ENCODE measurements at regions not wholly inside any gene's neighbourhood (a gene's known extent, or its start where the extent isn't known, plus 50 kb on each side); places are given as distances from the start of the nearest gene placed in this dataset.

DNA sequence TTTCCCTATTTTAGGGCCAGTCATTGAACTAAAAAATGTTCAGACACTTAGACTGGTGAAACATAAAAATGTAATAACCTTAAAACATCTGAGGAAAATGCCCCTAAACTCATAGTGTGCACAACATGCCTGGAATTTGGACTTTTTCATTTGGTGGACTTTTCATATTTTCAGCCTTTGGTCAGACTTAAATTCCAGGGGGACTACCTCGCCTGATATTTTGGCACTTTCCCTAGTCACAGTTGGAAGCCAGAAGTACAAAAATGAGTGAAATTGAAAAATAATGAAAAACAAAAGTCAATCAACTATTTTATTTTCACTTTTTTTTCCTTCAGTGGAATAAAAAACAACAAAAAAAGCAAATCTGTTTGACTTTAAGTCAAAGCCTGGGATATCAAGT, 256.2 kb downstream of the ACTL7B start:
- DNase-seq: no peak

DNA sequence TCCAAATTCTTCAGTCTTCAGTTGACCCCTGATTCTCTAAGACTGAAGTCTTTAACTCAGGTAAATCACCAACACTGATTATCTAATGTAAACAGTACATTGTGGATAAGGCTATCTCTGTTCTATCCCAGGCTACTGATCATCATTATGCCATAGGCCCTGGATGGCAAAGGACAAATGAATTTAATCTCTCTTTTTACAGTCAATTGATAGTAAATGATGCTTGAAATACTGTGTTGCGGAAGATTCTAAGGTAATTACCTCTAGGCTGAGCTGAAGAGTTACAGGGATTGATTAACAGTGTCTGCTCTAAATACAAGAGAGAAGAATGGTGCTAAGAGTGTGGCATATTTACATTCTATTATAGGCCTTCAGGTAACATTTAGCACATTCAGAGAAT, 264.7 kb downstream of the ACTL7B start:
- no peak for DNase-seq

DNA sequence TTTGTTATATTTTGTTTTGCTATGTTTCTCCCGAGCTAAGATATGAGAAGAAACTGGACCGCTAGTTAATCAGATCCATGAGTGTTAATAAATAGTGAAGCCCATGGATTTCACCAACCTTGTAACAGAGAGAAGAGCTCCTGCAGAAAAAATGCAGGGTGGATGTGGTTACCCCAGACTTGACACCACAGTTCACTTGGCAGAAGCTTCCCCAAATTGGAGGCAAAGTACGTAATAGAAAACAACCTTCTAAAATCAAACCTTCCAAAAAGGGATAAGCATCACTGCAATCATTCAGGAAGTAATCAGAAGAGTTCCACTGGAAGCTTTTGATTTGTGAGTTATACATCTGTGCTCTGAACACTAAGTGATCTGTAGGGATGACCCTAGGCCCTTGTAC, 267.5 kb downstream of the ACTL7B start:
- no peak for DNase-seq

DNA sequence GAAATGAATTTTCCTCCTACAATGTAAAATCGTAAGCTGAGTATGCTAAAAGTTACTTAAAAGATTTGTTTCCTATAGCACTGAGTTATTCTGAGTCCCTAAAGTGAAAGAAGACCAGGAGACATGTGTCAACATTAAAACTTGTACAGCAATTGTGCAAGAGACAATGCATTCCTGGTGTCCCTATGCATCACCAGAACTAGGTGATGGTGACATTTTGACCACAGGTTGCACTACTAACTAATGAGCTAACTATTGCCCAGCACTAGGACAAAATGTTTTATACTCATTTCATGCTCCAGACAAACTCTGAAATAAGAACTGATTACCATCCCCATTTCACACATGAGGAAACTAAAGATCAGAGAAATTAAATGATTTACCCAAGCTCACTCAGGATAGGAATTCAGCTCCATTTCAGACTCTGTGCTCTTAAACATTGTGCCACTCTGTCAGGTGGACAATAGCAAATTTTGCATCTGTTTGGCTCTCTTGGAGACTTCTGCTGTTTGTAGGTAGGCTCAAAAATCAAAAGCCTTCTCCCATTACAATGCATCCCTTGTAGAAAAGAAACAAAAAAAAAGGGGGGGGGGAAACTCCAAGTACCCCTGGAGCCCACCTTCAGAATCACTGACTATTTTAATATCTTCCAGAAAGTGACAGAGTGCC, 269.2 kb downstream of the ACTL7B start:
- DNase-seq: no peak

DNA sequence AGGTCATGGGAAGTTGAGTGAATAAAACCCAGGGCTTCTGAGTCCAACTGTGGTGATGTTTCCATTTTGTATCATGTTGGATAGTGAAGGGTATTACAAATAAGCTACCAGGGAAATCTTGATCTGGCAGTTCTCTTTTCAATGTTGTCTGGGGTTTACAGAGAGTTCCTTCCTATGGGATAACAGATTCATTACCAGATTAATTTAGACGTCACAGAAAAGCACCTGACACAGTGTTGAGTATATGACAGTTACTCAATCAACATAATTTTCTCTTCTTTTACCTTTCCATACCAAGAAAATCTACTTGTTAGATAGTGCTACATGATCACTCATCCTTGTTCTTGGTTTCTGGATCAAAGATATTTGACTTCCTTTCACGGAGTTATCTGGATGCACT, 270.9 kb downstream of the ACTL7B start:
- no peak for DNase-seq

DNA sequence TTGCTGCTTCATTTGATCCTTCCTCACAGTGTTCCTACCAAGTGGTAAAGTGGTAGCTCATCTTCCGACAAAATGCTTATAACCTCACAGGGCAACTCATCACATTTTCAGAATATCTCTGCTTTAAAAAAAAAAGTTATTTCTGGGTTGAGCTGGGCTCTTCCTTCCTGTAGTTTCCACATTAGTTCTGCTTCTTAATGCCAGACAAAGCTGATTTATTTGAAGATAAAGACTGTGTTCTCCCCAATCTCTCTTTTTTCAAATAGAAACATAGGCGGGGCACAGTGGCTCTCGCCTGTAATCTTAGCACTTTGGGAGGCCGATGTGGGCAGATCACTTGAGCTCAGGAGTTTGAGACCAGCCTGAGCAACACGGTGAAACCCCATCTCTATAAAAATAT, 273.1 kb downstream of the ACTL7B start:
- no peak for DNase-seq

DNA sequence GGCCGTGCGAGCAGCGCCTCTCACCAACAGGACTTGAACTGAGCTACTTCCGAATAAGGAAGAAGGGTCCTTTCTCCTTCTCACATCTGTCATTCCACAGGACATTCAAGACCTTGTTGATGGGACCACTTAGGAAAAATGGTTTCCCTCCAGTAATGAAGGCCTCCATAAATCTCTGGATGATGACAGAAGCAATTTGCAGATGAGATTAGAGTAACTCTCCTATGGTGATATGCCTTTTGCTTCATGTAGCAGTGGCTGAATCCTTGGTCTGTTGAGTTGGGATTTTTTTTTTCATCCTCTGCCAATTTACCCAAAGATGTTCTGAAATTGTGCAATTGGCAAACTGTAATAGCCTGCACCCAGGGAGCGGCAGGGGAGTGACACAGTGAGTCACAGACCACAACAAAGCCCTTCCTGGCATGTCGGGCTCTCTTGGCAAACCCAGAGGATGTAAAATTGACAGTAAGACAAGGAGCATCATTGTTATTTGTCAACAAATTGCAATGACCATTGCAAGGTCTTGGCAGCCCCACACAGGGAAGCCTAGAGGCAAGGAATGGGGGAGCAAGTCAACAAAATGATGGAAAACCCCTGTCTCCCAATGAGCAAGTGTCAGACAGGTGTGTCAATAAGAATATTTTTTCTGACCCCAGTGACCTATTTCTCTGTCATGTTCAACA, 275.9 kb downstream of the ACTL7B start:
- no peak for DNase-seq

DNA sequence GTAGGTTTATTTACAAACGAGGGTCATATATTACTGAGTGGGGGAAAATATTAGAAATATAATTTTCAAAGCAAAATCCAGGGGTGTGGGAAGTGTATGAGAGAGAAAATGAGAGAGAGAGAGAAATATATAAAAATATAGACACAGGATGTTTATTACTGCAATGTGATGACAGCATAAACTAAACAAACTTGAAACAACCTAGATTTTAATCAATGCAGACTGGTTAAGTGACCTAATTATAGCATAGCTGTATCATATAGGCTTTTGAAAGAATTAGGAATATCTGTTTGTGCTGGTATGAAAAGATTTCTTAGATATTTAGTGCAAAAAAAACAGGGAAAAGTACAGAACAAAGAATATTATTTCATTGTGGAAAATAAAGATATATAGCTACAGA, 280.5 kb downstream of the ACTL7B start:
- no peak for DNase-seq

DNA sequence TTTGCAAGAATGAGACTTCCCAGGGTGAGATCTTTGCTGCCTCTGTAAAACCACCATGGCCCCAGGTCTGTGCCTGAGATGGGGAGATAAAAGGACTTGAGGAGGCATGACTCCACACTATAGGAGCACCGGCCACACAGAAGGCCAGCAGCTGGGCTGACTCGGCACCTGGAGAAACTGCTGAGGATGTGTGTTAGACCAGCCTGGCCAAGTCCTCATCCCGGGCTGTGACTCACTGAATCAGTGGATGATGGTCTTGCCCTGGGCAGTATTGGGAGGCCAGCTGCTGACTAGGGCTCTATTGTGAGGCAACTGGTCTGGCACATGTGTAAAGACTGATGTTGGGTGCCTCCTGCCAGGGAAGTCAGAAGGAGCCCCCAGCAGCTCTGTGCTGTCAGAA, 286.2 kb downstream of the ACTL7B start:
- no peak for DNase-seq

DNA sequence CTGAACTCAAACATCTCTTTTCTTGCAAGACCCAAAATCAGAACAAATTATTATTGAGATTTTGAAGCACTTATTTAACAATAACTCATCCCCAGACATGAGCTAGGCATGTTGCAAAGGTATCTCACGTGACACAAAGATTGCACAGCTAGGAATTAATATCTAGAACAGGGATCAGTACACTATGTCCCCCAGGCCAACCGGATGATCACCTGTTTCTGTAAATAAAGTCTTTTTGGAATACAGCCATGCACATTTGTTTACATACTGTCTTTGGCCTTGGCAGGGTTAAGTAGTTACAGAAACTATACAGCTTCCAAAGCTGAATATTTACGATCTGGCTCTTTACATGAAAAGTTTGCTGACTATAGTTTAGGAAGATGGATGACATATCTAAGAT, 287.7 kb downstream of the ACTL7B start:
- DNase-seq: no peak

DNA sequence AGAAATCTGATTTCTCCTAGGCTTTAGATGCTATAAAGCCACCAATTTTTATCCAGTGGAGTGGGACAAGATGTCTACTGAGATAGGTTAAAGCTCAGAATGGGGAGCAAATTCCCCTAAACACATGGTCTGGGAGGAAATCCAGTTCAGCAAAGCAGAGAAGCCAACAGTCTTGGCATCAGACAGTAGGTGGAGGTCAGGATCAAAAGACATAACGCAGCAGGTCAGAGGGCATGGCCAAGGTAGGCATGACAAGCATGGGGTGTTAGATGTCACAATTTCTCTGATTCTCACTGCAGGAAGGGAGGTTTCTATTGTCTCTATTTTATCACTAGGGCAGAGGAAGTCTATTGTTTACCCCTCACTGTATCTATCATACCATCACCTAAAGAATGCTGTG, 288.2 kb downstream of the ACTL7B start:
- DNase-seq: no peak

DNA sequence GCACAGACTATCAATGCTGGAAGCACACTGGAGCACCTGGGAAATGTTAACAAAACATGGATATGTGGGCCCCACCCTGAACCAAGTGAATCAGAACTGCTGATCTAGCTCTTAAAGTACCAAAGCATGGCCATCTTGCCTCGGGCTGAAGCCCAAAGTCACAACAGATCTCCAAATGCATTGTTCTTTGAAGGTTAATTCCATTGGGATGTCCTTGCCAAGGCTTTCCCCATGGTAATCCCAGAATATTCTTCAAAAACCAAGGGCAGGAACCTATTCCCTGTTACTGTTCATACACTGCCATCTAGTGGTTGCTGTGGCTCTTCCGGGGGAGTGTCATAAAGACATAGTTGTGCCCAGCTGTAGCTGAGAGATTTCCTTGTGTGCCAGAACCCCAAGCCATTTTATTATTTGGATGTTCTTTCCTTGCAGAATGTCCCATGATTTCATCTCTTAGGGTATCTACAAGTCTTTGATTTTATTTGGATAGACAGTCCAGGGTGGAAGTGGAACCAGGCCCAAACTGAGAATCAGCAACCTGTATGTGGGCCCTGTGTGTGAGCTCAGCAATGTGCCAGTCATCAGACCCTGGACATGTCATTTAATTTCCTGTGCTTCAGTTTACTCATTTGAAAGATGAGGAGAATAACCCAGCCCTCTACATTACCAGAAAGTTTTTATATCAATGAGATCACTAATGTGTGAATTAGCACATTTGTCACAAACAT, 290.0 kb downstream of the ACTL7B start:
- DNase-seq: peak; percentile 59

DNA sequence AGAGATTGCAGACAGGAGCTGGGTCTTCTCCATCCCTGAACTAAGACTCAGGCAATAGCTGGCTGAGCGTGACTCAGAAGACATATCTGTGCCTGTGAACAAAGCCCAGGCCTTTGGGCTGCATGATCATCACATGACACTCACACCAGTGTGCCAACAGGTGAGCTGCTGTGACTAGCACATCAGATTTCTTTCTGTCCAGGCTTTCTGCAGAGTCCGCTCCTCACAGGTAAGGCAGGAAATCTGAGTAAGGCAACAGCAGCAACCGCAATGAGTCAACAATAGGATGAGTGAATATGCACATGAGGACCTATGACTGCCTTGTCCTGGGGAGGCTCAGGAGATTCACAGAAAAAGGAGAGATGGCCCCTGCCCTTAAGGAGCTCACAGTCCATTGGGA, 293.6 kb downstream of the ACTL7B start:
- DNase-seq: no peak

DNA sequence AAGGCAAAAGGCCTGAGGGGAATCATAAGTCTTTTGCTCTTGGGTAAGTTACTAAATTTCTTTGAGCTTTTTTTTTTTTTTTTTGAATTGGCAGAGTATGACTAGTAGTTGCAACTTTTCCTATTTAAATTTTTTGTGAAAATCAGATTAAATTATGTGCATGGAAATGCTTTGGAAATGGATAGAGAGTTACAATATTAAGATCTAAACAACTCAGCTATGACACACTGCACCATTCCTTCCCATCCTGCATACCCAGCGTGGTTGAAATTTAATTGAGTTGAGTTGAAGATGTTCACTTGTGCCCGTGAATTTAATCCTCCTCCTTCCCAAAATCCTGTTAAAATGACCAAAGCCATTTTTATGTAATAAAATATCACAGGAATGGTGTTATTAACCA, 296.4 kb downstream of the ACTL7B start:
- DNase-seq: no peak

DNA sequence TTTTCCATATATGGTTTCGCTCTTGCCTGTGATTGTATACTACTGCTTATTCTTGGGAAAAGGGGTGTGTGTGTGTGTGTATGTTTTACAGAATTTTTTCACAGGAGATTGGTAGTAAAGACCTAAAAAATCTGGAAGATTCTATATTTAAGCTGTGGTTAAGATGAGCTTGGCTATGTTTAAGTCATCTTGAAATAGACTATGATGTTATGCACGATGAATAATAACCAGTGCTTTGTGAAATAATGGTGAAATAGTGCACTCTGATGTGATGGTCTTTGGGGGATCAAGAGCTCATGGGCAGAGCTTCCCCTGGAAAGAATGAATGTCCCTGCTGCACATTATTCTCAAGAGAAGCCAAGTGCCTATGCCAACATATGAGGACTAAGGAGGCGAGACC, 301.0 kb downstream of the ACTL7B start:
- DNase-seq: no peak

DNA sequence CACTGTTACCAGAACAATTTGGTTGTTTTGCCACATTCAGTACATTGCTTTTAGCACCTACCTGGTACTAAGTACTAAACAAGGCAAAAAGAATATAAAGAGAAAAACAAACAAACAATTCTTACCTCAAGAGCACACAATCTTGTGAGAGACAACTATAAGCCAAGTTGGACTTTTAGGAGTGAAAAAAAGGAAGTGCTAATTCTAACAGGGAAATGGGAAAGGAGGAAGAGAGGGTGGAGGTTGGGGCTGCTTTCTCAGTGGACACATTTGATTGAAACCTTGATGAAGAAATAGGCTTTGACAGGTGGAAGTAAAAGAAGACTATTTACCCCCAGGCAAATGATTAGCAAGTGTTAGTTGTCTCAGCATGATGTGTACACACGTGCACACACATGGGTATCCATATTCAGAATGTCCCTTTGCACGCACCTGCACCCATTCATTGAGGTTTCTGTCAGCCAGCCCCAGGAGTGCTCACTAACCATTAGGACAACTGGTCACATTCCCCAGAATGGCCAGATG, 302.6 kb downstream of the ACTL7B start:
- no peak for DNase-seq

DNA sequence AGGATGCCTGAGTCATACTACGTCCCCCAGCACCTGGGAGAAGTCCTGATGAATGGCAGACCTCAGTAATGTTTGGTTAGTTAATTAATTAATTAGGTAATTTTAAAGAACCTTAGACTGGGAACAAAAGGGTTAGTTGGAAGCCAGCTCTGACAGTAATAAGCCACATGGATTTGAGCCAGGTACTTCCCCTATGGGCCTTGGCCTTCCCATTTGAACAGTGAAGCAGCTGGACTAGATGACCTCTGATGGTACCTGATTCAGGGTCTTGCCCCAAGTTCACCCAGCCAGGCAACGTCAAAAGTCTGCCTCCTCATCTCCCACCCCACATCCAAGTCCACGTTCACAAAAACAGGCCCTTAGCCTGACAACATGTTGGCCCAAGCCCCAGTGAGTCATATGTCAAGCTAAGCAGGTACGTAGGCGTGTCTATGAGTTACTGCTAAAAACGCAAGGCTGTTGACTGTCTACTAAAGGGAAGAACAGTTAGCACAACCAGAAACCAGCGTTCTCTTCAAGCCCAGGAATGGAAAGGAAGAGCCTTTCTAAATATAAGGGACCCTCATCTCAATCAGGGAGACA, 303.2 kb downstream of the ACTL7B start:
- DNase-seq: no peak

DNA sequence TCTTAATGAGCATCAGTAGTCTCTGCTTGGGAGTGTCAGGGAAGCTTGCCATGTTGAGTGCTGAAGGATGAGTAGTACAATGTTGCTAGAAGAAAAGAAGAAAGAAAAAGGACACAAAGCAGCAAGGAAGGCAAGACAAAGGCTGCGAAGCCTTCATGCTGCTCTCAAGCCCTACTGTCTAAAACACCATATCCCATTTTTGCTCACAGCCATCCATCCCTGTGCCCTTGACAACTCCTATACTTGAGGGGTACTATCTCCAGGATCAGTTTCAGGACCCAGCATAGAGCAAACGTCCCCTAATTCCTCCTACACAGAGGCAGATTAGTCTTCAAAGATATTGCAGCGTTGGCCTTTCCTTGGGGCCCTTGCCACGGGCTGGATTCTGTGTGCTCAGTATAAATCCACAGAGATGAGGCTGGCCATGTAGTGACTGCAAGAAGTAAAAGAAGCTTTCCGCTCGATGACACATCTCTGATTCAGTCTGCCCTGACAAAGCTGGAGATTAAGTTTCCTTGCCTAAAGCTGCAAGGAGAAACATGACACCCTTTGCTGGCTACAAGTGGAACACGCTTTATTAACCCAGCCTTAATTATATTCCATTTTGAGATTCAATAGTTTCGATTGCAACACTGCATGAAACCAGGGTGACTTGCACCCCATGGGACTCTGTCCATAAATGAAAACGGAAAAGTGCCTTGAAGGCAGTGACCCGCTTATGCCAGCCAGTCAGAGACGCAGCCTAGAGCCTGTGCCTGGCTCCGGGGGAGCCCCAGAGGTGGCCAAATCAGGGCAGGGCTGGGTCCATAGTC, 304.6 kb downstream of the ACTL7B start:
- no peak for DNase-seq

DNA sequence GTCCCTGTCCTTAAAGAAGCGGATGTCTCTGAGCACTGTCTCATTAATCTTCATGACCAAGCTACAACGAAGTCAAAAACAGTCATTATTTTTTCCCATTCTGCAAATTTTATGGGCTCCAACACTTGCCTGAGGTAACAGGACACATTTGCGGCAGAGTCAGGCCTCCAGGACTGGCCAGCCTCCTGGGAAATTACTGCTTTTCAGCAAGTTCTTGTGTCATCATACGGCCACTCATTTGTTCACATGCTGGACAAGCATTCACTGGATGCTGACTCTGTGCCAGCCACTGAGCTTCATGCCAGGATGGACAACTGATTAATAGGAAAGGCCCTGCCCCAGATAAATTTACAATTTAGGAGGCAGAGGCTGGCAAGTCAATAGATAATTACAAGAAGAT, 305.7 kb downstream of the ACTL7B start:
- DNase-seq: no peak

DNA sequence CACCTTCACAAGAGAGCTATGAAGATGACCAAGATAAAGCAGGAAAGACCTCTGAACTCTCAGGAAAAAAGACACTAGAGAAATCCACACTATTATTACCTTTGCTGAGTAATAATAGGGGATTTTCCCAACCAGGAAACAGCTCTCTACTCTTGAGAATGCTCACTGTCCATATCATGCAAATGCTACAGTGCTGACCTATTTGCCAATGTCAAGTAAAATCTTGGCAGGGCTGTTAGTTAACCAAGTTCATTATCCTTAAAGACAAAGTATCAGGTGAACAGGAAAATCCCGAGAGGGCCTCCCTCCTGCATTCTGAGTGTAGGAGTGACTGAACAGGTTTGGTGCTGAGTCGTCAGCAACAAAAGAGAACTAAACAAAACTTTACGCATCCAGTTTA, 306.6 kb downstream of the ACTL7B start:
- no peak for DNase-seq

DNA sequence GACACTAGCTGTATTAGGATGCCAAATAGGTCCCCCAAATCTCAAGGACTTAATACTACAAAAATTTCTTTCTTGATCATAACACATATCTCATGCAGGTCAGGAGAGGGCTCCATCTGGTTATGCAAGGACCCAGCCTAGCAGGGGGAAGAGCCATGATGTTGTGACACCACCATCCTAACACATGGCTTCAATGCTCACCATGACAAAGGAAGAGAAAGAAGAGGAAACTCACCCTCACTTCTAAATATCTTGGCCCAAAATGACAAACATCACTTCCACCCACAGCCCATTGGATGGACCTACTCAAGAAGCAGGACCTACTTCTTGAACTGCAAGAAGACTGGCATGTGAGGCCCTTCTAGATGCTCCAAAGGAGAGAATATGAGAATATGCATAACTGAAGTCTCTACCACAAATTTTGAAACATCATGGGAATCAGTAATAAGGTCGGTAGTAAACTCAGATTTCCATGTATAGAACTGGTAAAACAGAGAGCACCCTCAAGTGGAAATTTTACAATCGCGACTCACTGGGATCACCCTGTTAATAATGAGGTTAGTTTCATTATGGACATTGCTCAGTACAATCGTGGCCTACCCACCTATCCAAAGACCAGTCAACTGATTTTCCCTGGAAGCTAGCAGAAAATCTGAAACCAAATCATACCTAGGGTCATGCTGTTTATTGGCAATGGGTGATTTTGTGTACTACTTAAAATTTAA, 308.2 kb downstream of the ACTL7B start:
- DNase-seq: no peak

DNA sequence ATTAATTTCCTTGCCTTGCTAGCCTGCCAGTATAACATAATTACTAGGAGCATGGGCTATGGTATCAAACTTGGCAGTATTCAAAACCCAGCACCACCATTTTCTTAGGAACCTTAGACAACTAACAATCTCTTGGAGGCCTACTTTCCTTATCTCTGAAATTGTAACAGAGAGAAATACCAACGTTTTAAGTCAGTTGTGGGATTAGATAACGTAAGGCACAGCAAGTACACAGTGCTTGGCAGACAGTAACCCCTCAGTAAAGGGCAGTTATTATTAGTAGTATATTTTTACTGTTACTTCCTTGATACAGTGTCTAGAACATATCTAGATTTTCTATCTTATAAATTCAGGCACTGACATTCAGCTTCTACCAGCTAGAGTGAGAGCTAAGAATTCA, 309.6 kb downstream of the ACTL7B start:
- no peak for DNase-seq

All from femur (tissue), 1 donor.